Suprapubic skin (tissue), 4 donors: ENCODE measurements at regions not wholly inside any gene's neighbourhood (a gene's known extent, or its start where the extent isn't known, plus 50 kb on each side); places are given as distances from the start of the nearest gene placed in this dataset.

Experiments used
- DNase-seq, 2 donors: peaks; one replicate each; pipeline ENCODE4 v3.0.0-alpha.2; 2019; ENCODE audit warnings: low spot score in 2 of 2
- H3K27ac ChIP-seq: fragments of 200-600 bp; sonication (generic); one replicate; pipeline ENCODE4 v1.5.1; 2019
- H3K27me3 ChIP-seq: fragments of 200-600 bp; sonication (generic); one replicate; pipeline ENCODE4 v1.5.1; 2019
- H3K36me3 ChIP-seq: fragments of 200-600 bp; sonication (generic); one replicate; pipeline ENCODE4 v1.5.1; 2019
- H3K4me1 ChIP-seq: fragments of 200-600 bp; sonication (generic); one replicate; pipeline ENCODE4 v1.5.1; 2019
- H3K4me3 ChIP-seq: fragments of 200-600 bp; sonication (generic); one replicate; pipeline ENCODE4 v1.5.1; 2019; ENCODE audit warnings: mild to moderate bottlenecking
- H3K9me3 ChIP-seq: fragments of 200-600 bp; sonication (generic); one replicate; pipeline ENCODE4 v1.5.1; 2019
- CTCF ChIP-seq, 2 donors: fragments of 200-600 bp in 1 of 2; fragments of 450-650 bp in 1 of 2; sonication (generic) in 1 of 2; IDR thresholded peaks; one replicate each; pipeline ENCODE4 v1.5.1; 2016 to 2019; ENCODE audit warnings: antibody characterized with exemption in 2 of 2, mild to moderate bottlenecking in 1 of 2, moderate library complexity in 1 of 2
- EP300 ChIP-seq: sonication (generic); formaldehyde crosslinking; IDR thresholded peaks from one replicate; pipeline ENCODE4 v1.6.1; 2017; ENCODE audit warnings: antibody characterized with exemption
- POLR2A ChIP-seq, 2 donors: fragments of 450-650 bp; IDR thresholded peaks; one replicate each; pipeline ENCODE4 v1.6.1; 2017; ENCODE audit warnings: antibody characterized with exemption in 2 of 2, mild to moderate bottlenecking in 2 of 2, moderate library complexity in 2 of 2
- POLR2AphosphoS5 ChIP-seq, 3 donors: sonication (generic); formaldehyde crosslinking; IDR thresholded peaks; one replicate each; pipeline ENCODE4 v1.6.1; 2017; ENCODE audit warnings: antibody characterized with exemption in 3 of 3
- WGBS: methylation state at CpG from one replicate; pipeline ENCODE4 v1.1.5; 2018; 5-methylcytosine and 5-hydroxymethylcytosine counted together

- Histone ChIP-seq H3K27ac (no peak overlapping the region), H3K4me1 (no peaks in the 10 kb centered on the region), H3K36me3 (no peaks in the 10 kb centered on the region), H3K27me3 (no peaks in the 10 kb centered on the region), H3K9me3 (no peaks in the 10 kb centered on the region), H3K4me3 (no peak overlapping the region)
- no peak for TF ChIP-seq POLR2AphosphoS5 (IDR thresholded peaks at IDR 0.05)
- TF ChIP-seq EP300: no peak
- no peak for TF ChIP-seq CTCF (IDR thresholded peaks at IDR 0.05)
- TF ChIP-seq POLR2A (IDR thresholded peaks at IDR 0.05): no peak
- WGBS: 71% methylated on average over 3 of the region's 3 CpGs
- DNase-seq: no peak
Observed at GRCh38 chr6:147942363-147942762, 400.3 kb upstream of the SASH1 start.

- Histone ChIP-seq H3K36me3 (no peaks in the 10 kb centered on the region), H3K4me3 (no peak overlapping the region), H3K27ac (no peak overlapping the region), H3K9me3 (no peaks in the 10 kb centered on the region), H3K27me3 (no peaks in the 10 kb centered on the region), H3K4me1 (no peaks in the 10 kb centered on the region)
- no peak for TF ChIP-seq CTCF (IDR thresholded peaks at IDR 0.05)
- no peak for TF ChIP-seq EP300
- no peak for TF ChIP-seq POLR2AphosphoS5 (IDR thresholded peaks at IDR 0.05)
- TF ChIP-seq POLR2A (IDR thresholded peaks at IDR 0.05): no peak
- WGBS: 87% methylated on average over 5 of the region's 5 CpGs
- no peak for DNase-seq
Observed at GRCh38 chr6:147944122-147944521, 398.5 kb upstream of the SASH1 start.

- DNase-seq: no peak
- Histone ChIP-seq H3K4me3 (no peak overlapping the region), H3K9me3 (no peaks in the 10 kb centered on the region), H3K27ac (no peak overlapping the region), H3K4me1 (no peaks in the 10 kb centered on the region), H3K36me3 (no peaks in the 10 kb centered on the region), H3K27me3 (no peaks in the 10 kb centered on the region)
- 35% methylated on average over 3 of the region's 3 CpGs for whole genome bisulfite sequencing
- TF ChIP-seq POLR2A (IDR thresholded peaks at IDR 0.05) (no peak), CTCF (IDR thresholded peaks at IDR 0.05) (no peak), EP300 (no peak), POLR2AphosphoS5 (IDR thresholded peaks at IDR 0.05) (no peak)
Observed at GRCh38 chr6:147947521-147947920, 395.1 kb upstream of the SASH1 start.

- H3K36me3 ChIP-seq: no peaks in the 10 kb centered on the region
- H3K4me3 ChIP-seq: no peak overlapping the region
- no peak for TF ChIP-seq EP300
- TF ChIP-seq POLR2A (IDR thresholded peaks at IDR 0.05): no peak
- TF ChIP-seq CTCF (IDR thresholded peaks at IDR 0.05): no peak
- no peak for TF ChIP-seq POLR2AphosphoS5 (IDR thresholded peaks at IDR 0.05)
- no peak overlapping the region for H3K27ac ChIP-seq
- DNase-seq: no peak
- H3K4me1 ChIP-seq: no peaks in the 10 kb centered on the region
- 77% methylated on average over 6 of the region's 6 CpGs for WGBS
- no peaks in the 10 kb centered on the region for H3K27me3 ChIP-seq
- H3K9me3 ChIP-seq: no peaks in the 10 kb centered on the region
Observed at GRCh38 chr6:147949981-147950622, 392.5 kb upstream of the SASH1 start.

- Histone ChIP-seq H3K27ac (no peak overlapping the region), H3K27me3 (no peaks in the 10 kb centered on the region), H3K4me3 (no peak overlapping the region), H3K36me3 (no peaks in the 10 kb centered on the region), H3K4me1 (no peaks in the 10 kb centered on the region), H3K9me3 (no peaks in the 10 kb centered on the region)
- 28% methylated on average over 5 of the region's 5 CpGs for WGBS
- TF ChIP-seq POLR2A (IDR thresholded peaks at IDR 0.05) (no peak), CTCF (IDR thresholded peaks at IDR 0.05) (no peak), EP300 (no peak), POLR2AphosphoS5 (IDR thresholded peaks at IDR 0.05) (no peak)
- no peak for DNase-seq
Observed at GRCh38 chr6:147950623-147950987, 392.0 kb upstream of the SASH1 start.
